HG03175 (cell line): ENCODE measurements at regions not wholly inside any gene's neighbourhood (a gene's known extent, or its start where the extent isn't known, plus 50 kb on each side); places are given as distances from the start of the nearest gene placed in this dataset.

Experiments used
- ATAC-seq: cut with Tn5 transposase; IDR thresholded peaks from one replicate; pipeline ENCODE4 v1.9.1; 2021; ENCODE audit warnings: mild to moderate bottlenecking, moderate library complexity; ENCODE audit not compliant: unreplicated experiment

DNA sequence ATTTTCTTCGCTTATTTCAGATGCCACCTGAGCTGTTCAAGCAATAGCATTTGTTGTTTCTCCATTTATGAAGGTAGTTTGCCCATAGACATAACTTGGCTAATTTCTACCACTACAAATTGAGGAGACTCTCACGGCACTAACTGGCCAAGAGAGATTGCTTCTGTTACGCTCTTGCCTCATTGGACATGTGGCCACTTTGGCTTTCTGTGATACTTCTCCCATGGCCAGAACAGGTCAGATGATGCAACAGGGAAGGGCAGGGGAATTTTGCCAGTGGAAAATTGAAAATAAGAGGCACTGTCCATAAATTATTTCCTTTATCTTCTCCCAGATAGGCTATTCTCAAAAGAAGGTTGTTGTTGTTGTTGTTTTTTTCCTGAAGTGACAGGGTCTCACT, 1633.3 kb upstream of the LRRTM3 start:
- ATAC-seq, result no peak

DNA sequence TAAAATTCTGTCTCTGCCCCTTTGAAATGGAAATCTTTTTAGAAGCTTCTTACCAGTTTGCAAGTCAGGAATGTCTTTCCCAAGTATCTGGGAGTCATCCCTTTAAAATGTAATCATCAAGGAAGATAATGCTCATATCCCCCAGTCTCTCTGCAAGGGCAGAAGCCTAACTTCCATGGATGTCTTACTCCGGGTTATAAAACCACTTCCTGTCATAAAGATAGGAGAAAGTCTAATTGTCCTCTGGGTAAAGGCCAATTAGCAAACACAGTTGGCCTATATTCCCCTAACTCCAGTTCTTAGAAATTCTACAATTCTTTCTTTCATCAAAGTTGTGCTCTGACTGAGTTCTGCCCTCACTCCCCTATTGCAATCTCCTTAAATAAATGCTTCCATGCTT, 1631.5 kb upstream of the LRRTM3 start:
- no peak for ATAC-seq

DNA sequence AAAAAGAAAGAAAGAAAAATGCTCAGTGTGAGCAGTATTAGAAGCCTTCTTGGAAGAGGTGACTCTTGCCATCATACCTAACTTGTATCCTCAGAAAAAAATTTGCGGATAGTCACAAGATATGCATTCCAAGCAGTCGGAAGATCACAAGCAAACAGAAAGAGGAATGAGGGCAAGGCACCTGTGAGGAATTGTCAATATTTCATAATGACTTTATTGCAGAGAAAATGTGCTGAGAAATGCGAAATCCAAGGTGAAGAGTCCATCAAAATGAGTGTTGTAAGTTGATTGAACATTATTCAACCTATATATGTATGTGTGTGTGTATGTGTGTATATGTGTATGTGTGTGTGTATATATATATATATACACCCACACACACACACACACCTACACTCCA, 1624.7 kb upstream of the LRRTM3 start:
- no peak for ATAC-seq

DNA sequence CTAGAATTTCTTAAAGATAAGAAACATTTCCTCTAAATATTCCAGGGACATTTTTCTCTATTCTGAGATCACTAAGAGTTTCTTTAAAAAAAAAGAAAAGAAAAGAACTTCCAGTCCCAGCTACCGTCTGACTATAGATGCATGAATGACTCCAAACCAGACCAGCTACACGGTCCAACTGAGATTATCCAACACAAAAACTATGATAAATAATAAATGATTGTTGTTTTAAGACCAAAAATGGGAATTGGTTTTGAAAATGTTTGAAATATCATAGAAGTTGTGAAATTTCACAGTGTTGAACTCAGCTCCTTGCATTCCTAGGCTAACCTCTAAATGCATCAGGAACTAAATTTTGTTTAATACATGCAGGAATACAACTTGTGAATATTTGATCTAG, 1619.6 kb upstream of the LRRTM3 start:
- ATAC-seq, result no peak

DNA sequence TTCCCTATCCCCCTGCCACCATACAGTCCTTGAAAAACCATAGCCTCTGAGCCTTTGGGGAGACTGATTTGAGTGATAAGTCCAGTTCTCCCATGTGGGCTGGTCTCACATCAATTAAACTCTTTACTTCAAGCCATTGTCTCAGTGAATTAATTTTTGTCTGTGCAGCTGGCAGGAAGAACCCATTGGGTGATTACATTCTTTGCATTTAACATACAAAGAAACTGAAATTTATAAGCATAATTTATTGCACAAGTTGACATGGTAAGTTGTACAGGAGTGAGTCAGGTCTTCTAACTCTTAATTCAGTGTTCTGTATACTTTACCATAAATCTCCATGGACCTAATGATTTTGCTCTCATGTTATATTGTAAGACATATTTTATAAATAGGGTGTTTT, 1613.0 kb upstream of the LRRTM3 start:
- no peak for ATAC-seq

DNA sequence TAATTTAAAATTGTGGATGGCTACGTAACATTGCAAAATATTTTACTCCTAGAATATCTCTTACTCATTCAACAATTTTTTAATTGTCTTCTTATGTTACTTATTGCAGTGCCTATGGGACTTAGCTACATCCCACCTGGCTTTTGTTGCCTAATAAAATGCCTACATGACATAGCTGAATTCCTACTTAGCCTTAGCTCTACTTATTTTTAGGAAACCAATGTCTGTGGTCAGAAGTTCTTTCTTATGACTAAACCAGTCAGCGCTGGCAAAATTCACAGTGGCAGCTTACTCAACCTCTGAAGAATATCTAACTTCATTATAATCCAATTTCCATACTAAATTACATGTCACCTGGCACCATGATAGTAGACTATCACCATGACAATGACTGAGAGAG, 1612.4 kb upstream of the LRRTM3 start:
- no peak for ATAC-seq

DNA sequence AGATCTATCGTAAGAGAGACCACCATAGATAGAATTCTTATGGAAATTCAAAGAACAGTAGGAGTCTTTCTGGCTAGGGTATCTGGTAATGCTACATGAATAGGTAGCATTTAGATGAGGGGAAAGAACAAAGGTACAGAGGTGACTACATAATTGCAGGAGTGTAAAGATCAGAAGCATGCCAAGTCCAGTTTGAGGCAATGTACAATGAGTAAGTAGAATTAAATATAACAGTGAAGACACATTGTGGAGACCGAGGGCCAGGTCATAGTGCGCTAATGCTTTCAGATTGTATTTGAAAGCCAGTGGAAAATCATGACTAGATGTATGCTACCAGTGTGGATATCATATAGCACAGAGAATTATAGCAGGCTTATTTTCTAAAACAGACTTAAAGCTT, 1611.6 kb upstream of the LRRTM3 start:
- ATAC-seq, result no peak

DNA sequence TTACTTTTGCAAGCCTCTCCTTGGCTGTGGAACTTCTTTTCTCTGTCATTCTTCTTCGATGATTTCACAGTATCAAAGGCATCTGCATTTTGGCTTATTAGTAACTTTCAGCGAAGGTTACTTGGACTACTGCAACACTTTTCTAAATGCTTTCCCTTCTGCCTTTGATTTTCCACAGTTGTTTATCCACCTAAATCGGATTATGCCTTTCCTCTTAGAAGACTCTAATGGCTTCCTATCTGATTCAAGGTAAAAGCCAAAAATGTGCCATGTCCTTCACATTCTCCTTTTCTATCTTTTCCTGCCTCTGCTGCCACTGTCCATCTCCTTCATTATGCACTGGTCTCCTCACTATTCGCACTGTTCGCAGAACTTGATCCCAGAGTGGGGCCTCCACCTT, 1606.3 kb upstream of the LRRTM3 start:
- no peak for ATAC-seq

DNA sequence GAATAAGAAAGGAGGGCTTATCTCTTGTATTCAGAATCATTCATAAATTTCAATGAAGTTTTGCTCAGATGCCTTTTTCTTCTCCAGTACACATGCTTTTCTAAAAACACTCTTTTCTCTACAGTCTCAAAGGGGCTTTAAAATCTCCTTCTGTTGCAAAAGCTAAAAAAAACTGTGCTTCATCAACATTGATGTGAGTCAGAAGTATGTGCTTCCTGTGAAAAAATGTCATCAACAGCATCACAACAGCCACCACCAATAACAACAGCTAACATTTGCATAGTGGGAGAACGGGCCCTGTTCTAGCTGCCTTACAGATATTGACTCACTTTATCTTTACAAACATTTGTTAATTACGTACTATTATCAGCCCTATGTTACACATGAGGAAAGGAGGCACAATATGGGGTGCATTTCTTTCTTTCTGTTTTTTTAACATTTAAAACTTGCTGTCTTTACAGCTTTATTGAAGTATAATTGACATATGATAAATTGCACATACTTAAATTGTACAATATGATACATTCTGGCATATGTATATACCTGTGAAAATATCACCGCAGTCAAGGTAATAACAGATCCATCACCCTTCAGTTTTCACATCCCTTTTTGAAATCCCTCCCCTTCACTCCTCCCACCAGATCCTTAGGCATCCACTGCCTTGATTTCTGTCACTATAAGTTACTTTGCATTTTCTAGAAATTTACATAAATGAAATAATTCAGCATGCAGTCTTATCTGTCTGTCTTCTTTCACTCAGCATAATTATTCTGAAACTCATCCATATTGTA, 1605.4 kb upstream of the LRRTM3 start:
- no peak for ATAC-seq

DNA sequence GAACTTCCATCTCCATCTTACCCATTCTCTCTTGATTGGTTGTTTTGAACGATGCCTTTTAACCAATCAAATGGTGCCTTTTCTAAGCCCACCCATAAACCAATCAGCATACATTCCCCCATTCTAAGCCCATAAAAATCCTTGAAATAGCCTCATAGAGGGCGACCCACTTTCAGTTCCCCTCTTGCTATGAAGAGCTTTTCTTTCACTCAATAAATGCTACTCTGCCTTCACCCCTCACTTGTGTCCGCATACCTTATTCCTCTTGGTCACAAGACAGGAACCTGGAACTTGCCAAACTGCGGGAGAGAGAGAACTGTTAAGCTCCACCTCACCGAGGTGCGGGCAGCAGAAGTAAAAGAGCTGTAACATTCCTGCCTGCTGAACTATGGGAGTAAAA, 1602.0 kb upstream of the LRRTM3 start:
- ATAC-seq, result no peak

DNA sequence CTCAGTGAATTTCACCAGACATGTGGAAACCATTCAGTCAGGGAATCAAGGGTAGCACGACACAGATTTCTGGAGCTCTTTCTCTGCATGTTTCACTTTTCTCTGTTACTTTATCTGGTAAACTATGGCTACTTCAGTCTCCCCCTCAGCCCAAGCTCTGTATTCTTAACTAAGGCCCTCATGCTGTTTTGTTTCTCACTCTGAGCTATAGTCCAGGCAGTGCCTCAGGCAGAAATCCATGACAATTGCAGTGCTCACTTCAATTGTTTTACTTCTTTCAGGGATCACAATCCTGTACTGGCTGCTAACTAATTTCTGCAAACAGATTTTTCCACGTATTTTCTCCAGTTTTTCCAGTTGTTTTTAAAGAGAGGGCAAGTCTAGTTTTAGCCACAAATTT, 1599.9 kb upstream of the LRRTM3 start:
- no peak for ATAC-seq

DNA sequence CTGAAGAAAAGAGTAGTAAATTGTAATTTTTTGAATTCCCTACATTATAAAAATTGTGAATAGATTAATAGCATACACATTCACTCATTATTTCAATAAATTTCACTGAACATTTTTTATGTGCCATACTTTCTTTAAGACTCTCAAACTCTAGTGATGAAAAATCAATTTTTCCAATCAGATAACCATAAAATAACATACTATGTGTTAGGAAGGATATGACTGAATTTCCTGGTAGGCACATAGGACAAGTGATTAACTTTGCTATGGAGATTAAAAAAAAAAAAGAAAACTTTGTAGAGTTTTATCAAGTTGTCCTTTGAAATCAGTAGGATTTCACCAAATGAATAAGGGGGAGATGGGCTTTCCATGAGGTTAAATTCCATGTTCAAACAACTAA, 1597.3 kb upstream of the LRRTM3 start:
- ATAC-seq, result no peak

DNA sequence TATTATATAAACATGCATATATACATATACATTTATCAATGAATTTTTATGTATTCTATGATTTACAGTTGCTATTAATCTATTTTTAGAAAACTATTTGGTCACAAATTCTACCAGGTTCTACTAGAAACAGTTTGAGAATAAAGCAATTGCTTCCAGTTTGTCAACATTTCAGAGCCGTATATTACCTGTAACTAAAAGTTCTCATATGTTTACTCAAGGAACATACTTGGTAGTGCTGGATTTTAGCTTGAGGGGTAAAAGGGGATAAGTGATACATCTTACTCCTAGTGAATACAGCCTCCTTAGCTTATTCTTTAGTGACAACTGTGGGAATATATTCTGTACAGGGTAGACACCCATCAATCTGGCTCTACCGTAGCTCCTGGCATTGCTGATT, 1590.5 kb upstream of the LRRTM3 start:
- ATAC-seq, result no peak

DNA sequence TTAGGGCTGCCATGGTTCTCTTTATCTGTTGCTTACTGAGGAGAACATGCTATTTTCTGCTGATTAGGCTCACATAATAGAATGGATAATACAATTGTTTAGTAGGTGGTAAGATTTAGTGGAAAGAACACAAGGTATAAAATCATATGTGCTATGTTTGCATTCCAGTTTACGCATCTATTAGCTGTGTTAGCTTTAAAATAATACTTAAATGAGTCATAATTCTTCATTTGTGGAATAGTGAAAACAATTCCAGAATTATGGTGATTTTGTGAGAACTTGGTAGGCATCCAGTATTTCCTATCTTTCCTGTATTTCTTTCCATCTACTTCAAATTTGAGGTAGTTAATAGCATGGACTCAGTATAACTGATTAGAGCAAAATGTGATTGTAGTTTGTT, 1585.5 kb upstream of the LRRTM3 start:
- no peak for ATAC-seq

DNA sequence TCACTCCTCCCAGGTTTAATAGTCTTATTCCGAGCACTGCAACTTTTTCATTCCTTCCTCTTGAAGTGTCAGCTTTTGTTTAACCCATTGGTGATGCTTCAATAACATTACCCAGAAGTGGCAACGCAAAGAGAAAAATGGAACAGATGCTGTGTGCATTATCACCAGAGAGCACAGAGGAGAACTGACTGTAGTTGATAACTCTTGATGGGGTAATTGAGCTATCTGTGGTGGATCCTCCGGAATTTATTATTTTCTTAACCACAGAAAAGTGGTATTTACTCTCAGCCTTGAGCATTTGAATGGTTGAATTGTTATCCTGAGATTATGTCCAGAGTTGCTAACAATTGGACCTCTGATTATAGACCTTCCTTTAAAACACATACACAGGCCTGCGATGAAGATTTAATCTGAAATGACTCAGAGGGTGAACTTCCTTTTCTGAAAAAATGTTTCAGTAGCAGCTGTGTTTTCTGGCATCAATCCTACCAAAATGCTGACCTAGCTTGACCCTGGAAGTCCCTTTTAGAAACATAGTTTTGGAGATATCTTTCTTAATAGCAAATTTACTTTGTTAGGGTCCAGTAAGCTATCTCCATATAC, 1584.4 kb upstream of the LRRTM3 start:
- no peak for ATAC-seq

DNA sequence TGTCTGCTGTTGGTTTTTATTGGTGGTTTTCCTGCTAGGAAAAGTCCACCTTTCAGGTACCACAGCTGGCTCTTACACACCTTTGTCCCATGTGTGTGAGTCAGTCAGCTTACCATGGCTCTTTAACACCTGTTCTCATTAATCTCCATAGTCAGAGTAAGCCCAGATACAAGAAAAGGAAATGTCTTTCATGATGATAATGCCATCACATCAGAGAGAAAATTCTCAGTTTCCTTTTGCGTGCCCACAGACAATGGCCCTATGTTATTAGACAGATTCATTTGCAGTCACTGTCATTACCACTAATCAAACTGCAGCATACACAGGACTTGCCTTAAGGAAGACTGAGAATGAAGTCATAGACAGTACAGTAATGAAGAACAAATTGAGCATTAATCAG, 1583.6 kb upstream of the LRRTM3 start:
- no peak for ATAC-seq

DNA sequence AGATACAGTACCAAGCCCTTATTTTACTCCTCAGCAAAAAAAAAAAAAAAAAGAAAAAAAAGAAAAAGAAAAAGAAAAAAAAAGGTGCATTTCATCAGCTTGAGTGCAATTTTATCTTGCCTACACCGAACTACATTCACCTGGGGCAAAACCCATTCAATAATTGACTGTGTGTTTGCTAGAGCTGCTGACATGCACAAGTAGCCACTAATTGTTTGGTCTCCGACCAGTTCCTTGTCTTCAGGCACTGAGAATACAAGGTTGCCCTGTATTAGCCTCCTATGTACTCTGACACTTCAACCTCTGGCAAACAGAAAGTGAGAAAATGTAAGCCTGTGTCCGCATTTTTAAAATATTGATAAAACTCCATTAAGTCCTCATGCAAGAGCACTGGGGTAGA, 1579.4 kb upstream of the LRRTM3 start:
- ATAC-seq, result no peak

DNA sequence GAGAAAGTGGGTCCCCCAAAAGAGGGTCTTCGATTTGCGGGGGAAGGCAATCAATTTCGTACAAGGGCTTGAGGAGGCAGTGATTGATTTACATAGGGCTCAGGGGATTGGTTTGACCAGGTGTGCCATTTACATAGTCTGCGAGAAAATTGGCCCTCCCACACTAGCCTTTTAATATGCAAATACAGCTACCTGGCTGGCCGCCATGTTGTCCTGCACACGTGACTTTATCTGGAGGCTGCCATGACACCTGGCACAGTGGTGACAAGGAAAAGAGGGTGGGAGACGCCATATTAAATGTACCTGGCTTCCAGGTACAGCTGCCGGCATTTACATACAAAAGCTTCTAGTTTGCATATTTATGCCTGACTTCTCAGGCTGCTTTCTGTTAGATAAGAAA, 1577.2 kb upstream of the LRRTM3 start:
- no peak for ATAC-seq

DNA sequence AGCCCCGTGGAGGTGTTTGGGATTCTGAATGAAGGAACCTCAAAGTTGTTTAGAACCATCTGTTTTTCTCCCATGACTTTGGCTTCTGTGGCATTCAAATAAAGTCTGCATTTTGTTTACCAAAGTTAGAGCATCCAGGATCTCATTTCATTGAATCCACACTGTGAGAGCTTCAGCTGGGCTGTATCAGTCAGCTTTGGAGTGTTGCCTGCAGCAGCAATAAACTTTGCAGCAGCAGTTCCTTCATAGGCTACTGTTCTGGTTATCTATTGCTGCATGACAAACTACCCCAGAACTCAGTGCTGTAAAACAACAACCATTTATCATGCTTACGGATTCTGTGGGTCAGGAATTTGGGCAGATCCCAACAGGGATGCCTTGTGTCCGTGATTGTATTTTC, 1575.2 kb upstream of the LRRTM3 start:
- ATAC-seq, result no peak

DNA sequence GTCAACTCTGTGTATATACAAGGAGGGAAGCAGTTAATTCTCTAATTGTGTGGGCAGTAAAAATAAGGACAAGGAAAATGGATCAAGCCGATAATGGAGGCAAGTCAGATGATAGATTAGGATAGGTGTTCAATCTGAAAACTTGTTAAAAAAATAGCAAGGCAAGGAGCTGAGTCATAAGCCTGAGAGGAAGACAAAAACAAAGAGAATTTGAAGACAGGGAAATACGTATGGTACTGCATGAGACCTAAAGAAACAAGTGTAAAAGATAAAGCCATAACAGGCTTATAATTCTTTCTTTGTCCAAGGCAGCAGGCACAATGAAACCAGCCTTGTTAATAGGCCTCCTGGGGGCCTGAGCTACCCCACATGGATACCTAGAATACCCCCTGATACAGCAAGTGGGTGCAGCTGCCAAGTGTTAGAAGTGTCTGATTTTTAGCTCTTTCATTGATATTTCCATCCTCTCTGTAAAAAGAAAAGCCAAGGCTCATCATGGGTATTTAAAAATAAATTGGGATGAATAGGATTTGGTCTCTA, 1570.6 kb upstream of the LRRTM3 start:
- no peak for ATAC-seq

DNA sequence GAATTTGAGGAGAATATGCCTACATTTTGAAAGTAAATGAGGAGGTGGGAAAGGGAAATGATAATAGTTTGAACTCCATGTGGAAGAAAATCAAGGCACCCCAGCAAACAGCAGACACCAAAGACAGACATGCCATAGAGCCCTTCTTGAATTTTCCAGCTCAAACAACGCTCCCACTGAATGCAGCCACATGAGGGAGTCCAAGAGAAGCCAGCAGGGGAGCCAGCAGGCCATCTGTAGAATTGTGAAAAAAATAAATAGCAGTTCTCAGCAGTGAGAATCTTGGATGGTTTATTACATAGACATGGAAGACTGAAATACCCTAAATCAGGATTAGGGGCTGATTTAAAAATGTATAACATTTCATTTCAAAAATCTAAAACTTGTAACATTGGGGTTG, 1567.3 kb upstream of the LRRTM3 start:
- no peak for ATAC-seq

DNA sequence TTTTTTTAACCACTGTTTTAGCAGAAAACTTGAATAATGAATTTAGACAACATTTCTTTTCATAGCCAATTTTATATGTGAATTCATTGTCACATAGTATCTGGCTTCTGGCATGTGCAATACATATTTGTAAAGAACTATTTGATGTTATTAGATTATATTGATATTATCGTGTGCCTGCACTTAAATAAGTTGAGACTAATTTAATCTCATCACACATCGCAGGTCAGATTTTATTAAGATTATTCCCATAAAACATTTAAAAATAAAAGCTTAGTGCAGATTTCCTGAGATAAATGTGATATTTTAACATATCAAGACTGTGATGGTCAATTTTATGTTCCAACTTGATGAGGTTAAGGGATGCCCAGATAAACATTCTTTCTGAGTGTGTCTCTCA, 1565.3 kb upstream of the LRRTM3 start:
- ATAC-seq, result no peak

DNA sequence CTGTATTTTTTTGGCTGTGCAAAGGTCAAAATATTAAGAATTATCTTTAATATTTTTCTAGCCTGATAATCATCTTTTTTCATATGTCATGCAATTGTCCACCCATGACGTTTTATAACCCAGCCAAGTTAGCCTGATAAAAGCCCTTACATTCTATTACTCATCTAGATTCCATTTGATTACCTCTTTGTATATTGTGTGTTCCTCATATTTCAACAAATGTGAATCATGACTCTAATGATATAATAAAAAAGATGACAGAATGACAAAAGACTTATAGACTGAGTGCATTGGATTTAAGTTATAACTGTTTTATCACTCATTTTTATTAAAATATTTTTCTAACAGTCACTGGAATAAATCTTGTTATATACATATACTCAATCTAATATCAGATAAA, 1560.0 kb upstream of the LRRTM3 start:
- ATAC-seq, result no peak
